DND-41 (cell line): ENCODE measurements at regions not wholly inside any gene's neighbourhood (a gene's known extent, or its start where the extent isn't known, plus 50 kb on each side); places are given as distances from the start of the nearest gene placed in this dataset.

Experiments used
- ATAC-seq: fragments of 200-7000 bp; cut with Tn5 transposase; 3 replicates; pipeline ENCODE4 v1.9.1; 2021; ENCODE audit warnings: low read depth; ENCODE audit not compliant: insufficient read depth
- DNase-seq: peaks from one replicate; pipeline ENCODE4 v3.0.0-alpha.2; 2020
- H2AFZ ChIP-seq: 2 replicates; pipeline ENCODE4 v1.6.0; 2012; ENCODE audit warnings: low read depth, low read length
- H3K27ac ChIP-seq: 2 replicates; pipeline ENCODE4 v1.5.1; 2012; ENCODE audit warnings: low read length, inconsistent platforms
- H3K27me3 ChIP-seq: fragments of 200-600 bp; sonication (generic); 2 replicates; pipeline ENCODE4 v1.6.0; 2012; ENCODE audit warnings: low read length, mild to moderate bottlenecking, inconsistent platforms; ENCODE audit not compliant: insufficient read depth, poor library complexity
- H3K36me3 ChIP-seq: 2 replicates; pipeline ENCODE4 v1.5.1; 2012; ENCODE audit warnings: low read length, inconsistent platforms; ENCODE audit not compliant: insufficient read depth
- H3K4me1 ChIP-seq: 2 replicates; pipeline ENCODE4 v1.5.1; 2012; ENCODE audit warnings: mild to moderate bottlenecking, low read length; ENCODE audit not compliant: insufficient read depth
- H3K4me2 ChIP-seq: 2 replicates; pipeline ENCODE4 v1.6.0; 2012; ENCODE audit warnings: mild to moderate bottlenecking, moderate library complexity, low read length, inconsistent platforms; ENCODE audit not compliant: insufficient read depth
- H3K4me3 ChIP-seq, 2 experiments: fragments of 200-600 bp in 1 of 2; shearing (Covaris generic) in 1 of 2; 2 replicates each; pipeline ENCODE4 v1.5.1; 2012 to 2016; ENCODE audit warnings: inconsistent platforms in 2 of 2, low read length in 2 of 2, mild to moderate bottlenecking in 2 of 2, low read depth in 1 of 2, moderate library complexity in 1 of 2
- H3K79me2 ChIP-seq: 2 replicates; pipeline ENCODE4 v1.6.0; 2012; ENCODE audit warnings: low read length, inconsistent platforms; ENCODE audit not compliant: insufficient read depth
- H3K9ac ChIP-seq: 2 replicates; pipeline ENCODE4 v1.6.0; 2012; ENCODE audit warnings: low read depth, mild to moderate bottlenecking, inconsistent platforms, low read length, moderate library complexity
- H3K9me3 ChIP-seq: 2 replicates; pipeline ENCODE4 v1.5.1; 2012; ENCODE audit warnings: low read length, moderate library complexity, mild to moderate bottlenecking, inconsistent platforms; ENCODE audit not compliant: insufficient read depth, severe bottlenecking
- H4K20me1 ChIP-seq: 2 replicates; pipeline ENCODE4 v1.6.0; 2012; ENCODE audit warnings: low read length; ENCODE audit not compliant: insufficient read depth
- EZH2 ChIP-seq: IDR thresholded peaks from 3 replicates; pipeline ENCODE4 v1.6.1; 2012; ENCODE audit warnings: borderline replicate concordance, low read depth, mild to moderate bottlenecking, moderate library complexity, low read length, inconsistent platforms; ENCODE audit not compliant: severe bottlenecking
- TF ChIP-seq, protein P1 (sequence below): IDR thresholded peaks from 2 replicates; pipeline ENCODE4 v1.5.1; 2012; ENCODE audit warnings: borderline replicate concordance, low read length, moderate library complexity, mild to moderate bottlenecking; ENCODE audit not compliant: poor library complexity, severe bottlenecking; ENCODE audit errors: extremely low read depth

DNA sequence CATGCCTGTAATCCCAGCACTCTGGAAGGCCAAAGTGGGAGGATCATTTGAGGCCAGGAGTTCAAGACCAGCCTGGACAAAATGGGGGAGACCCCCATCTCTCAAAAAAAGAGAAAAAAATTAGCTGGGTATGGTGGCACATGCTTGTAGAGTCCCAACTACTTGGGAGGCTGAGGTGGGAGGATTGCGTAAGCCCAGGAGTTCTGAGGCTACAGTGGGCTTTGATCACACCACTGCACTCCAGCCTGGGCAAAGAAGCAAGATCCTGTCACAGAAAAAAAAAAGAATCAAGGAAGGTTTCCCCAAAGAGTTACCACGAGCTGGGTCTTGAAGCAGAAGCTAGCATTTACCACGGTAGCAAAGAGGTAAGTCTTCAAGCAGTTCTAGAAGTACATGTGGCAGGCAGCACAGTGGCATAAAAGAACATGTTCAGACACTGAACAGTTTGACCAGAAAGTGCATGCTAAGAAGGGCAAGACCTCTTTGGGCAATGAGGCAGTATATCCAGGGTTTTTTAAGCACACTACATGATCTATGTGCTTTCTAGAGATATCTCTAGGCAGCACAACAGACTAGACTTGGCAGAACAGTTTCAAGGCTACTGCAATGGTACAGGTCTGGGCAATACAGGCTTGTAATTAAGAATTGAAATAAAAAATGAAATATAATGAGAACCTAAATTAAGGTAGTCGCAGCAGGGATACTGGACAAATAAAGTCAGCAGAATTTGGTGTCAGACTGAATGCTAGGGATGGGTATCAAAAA is 418.5 kb downstream of the SHQ1 start:
- no peak overlapping the region for H2AFZ ChIP-seq
- peaks cover 94% of the 10 kb centered on the region for H3K79me2 ChIP-seq
- no peaks in the 10 kb centered on the region for H3K36me3 ChIP-seq
- TF ChIP-seq, protein P1, sequence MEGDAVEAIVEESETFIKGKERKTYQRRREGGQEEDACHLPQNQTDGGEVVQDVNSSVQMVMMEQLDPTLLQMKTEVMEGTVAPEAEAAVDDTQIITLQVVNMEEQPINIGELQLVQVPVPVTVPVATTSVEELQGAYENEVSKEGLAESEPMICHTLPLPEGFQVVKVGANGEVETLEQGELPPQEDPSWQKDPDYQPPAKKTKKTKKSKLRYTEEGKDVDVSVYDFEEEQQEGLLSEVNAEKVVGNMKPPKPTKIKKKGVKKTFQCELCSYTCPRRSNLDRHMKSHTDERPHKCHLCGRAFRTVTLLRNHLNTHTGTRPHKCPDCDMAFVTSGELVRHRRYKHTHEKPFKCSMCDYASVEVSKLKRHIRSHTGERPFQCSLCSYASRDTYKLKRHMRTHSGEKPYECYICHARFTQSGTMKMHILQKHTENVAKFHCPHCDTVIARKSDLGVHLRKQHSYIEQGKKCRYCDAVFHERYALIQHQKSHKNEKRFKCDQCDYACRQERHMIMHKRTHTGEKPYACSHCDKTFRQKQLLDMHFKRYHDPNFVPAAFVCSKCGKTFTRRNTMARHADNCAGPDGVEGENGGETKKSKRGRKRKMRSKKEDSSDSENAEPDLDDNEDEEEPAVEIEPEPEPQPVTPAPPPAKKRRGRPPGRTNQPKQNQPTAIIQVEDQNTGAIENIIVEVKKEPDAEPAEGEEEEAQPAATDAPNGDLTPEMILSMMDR: no peak
- no peak for TF ChIP-seq EZH2
- no peak overlapping the region for H3K4me3 ChIP-seq
- no peak overlapping the region for H3K27ac ChIP-seq
- no peak overlapping the region for H3K9ac ChIP-seq
- H3K27me3 ChIP-seq: no peaks in the 10 kb centered on the region
- no peak overlapping the region for H3K4me2 ChIP-seq
- ATAC-seq: no peak
- no peak for DNase-seq
- H4K20me1 ChIP-seq: peaks cover 69% of the 10 kb centered on the region
- H3K4me1 ChIP-seq: peaks cover 25% of the 10 kb centered on the region
- H3K9me3 ChIP-seq: no peaks in the 10 kb centered on the region

GRCh38 chr3:72428803-72429202 is 419.4 kb downstream of the SHQ1 start:
- peaks cover 25% of the 10 kb centered on the region for H3K4me1 ChIP-seq
- DNase-seq (no peak), ATAC-seq (no peak)
- H3K79me2 ChIP-seq: peaks cover 95% of the 10 kb centered on the region
- H3K27ac ChIP-seq: no peak overlapping the region
- no peak overlapping the region for H2AFZ ChIP-seq
- H3K9me3 ChIP-seq: peaks cover under 1% of the 10 kb centered on the region
- no peak overlapping the region for H3K4me3 ChIP-seq
- no peak overlapping the region for H3K4me2 ChIP-seq
- H3K9ac ChIP-seq: no peak overlapping the region
- no peaks in the 10 kb centered on the region; the same call in 1 of the 2 replicates for H3K36me3 ChIP-seq
- H3K27me3 ChIP-seq: no peaks in the 10 kb centered on the region
- H4K20me1 ChIP-seq: peaks cover 65% of the 10 kb centered on the region
- TF ChIP-seq, protein P1: no peak
- no peak for TF ChIP-seq EZH2

DNA sequence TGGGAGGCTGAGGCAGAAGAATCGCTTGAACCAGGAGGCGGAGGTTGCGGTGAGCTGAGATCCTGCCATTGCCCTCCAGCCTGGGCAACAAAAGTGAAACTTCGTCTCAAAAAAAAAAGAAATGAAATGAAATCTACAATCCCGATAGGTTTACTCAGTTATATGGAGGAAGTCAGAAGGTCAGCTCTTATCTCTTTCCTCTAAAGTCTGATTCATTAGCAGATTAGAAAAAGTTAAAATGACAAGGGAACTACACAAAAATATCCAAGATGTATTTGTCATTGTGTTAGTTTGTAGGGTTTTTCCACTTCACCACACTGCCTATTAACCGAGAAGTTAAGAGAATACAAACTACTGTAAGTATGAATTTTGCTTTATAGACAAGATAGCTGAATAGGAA is 420.6 kb downstream of the SHQ1 start:
- H3K9me3 ChIP-seq: peaks cover 9% of the 10 kb centered on the region
- no peaks in the 10 kb centered on the region; the same call in 1 of the 2 replicates for H3K36me3 ChIP-seq
- no peak overlapping the region for H3K4me3 ChIP-seq
- H3K9ac ChIP-seq: no peak overlapping the region
- no peak overlapping the region for H3K27ac ChIP-seq
- H3K79me2 ChIP-seq: peaks cover 95% of the 10 kb centered on the region
- H3K4me1 ChIP-seq: peaks cover 25% of the 10 kb centered on the region
- DNase-seq: no peak
- H2AFZ ChIP-seq: no peak overlapping the region
- H3K4me2 ChIP-seq: no peak overlapping the region
- TF ChIP-seq, protein P1: no peak
- no peak for TF ChIP-seq EZH2
- peaks cover 61% of the 10 kb centered on the region for H4K20me1 ChIP-seq
- no peaks in the 10 kb centered on the region for H3K27me3 ChIP-seq
- ATAC-seq: no peak
